ENCODE measurements at regions not wholly inside any gene's neighbourhood (a gene's known extent, or its start where the extent isn't known, plus 50 kb on each side); places are given as distances from the start of the nearest gene placed in this dataset.

- H3K27ac Mint-ChIP-seq = no peak overlapping the region
- CTCF ChIA-PET = no interaction called here
Measured at GRCh38 chr18:75937306-75937705, 509.8 kb upstream of the SMIM21 start.

DNA sequence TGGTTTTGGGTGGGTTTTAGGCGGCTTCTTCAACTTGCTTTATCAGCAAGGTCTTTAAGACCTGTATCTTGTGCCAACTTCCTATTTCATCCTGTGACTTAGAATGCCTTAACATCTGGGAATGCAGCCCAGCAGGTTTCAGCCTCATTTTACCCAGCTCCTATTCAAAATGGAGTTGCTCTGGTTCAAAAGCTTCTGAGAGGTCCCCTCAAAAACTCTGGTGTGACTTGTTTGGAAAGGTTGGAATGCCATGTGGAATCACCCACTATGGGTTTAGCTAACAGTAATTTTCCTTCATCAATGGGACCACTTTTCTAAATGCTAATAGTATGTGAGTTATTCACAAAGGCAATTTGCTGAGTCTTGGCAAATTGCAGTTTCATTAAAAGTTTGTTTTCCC, 509.4 kb upstream of the SMIM21 start:
- Mint-ChIP-seq H3K36me3 (no peaks in the 10 kb centered on the region), H3K27me3 (no peaks in the 10 kb centered on the region), H3K4me3 (no peak overlapping the region), H3K27ac (no peak overlapping the region), H3K4me1 (no peaks in the 10 kb centered on the region), H3K9me3 (no peaks in the 10 kb centered on the region)
- CTCF ChIA-PET = no interaction called here
- no peak for DNase-seq

More at GRCh38 chr18:75937306-75937705, 509.8 kb upstream of the SMIM21 start:
- DNase-seq = no peak
- H3K4me3 Mint-ChIP-seq = no peak overlapping the region
- H3K9me3 Mint-ChIP-seq = peaks cover under 1% of the 10 kb centered on the region
- H3K36me3 Mint-ChIP-seq = no peaks in the 10 kb centered on the region
- H3K27me3 Mint-ChIP-seq = no peaks in the 10 kb centered on the region
- no peaks in the 10 kb centered on the region for H3K4me1 Mint-ChIP-seq

DNA sequence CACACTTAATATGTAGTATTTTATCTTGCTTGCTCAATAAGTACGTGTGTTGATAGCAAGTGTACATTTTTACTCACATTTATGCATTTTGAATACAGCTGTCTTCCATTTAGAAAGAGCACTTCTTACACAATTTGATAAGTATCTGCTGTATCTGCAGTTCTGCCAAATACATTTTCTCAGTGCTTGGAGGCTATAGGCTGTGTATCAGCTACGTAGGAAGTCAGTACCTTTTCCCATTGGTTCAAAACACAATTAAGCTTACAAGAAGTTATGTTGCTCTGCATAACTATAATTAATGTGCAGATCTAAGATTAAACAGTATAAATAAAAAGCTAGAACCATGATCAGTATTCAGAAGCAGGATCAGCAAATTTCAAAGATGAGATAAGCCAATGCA, 503.6 kb upstream of the SMIM21 start:
- no peaks in the 10 kb centered on the region for H3K9me3 Mint-ChIP-seq
- no peak for DNase-seq
- no peaks in the 10 kb centered on the region for H3K36me3 Mint-ChIP-seq
- H3K4me3 Mint-ChIP-seq = no peak overlapping the region
- no peaks in the 10 kb centered on the region for H3K4me1 Mint-ChIP-seq
- no peak overlapping the region for H3K27ac Mint-ChIP-seq
- CTCF ChIA-PET = no interaction called here
- H3K27me3 Mint-ChIP-seq = no peaks in the 10 kb centered on the region

DNA sequence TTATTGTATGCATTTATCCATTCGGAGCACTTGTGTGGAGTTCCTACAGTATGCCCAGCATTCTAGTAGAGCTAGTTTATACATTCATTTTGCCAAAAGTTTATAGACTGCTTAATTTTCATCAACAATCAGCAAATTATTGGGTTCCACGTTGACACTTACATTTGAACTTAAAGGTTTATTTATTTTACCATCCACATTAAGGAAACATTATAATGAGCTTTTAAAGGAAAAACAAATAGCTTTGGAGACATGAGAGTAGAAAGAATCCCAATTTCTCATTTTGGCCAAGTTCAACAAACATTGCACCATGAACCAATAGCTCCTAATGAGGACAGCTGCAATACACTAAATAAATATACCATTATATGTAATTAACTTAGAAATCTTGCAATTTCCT, 501.2 kb upstream of the SMIM21 start:
- CTCF ChIA-PET = no interaction called here
- no peaks in the 10 kb centered on the region for H3K27me3 Mint-ChIP-seq
- no peaks in the 10 kb centered on the region for H3K9me3 Mint-ChIP-seq
- H3K27ac Mint-ChIP-seq = no peak overlapping the region
- no peaks in the 10 kb centered on the region for H3K4me1 Mint-ChIP-seq
- no peaks in the 10 kb centered on the region for H3K36me3 Mint-ChIP-seq
- no peak overlapping the region for H3K4me3 Mint-ChIP-seq
- DNase-seq = no peak

DNA sequence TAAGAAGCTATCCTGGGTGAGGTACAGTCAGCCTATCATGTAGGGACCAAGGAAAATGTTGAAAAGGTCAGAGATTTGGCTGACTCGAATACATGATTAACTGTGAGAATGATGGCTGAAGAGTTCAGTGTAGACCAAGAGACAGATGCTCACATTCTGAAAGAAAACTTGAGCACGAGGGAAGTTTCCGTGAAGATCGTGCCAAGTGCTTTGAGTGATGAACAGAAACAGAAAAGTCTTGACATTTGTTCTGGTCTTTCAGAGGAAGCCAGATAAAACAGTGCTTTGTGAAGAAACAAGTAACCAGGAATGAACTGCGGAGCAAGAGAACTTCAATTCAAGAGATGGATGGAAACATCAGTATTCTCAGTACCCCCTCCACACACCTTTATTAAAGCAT, 500.3 kb upstream of the SMIM21 start:
- H3K36me3 Mint-ChIP-seq = no peaks in the 10 kb centered on the region
- no peak overlapping the region for H3K27ac Mint-ChIP-seq
- H3K9me3 Mint-ChIP-seq = no peaks in the 10 kb centered on the region
- no peaks in the 10 kb centered on the region for H3K27me3 Mint-ChIP-seq
- DNase-seq = no peak
- CTCF ChIA-PET = no interaction called here
- no peaks in the 10 kb centered on the region for H3K4me1 Mint-ChIP-seq
- no peak overlapping the region for H3K4me3 Mint-ChIP-seq

DNA sequence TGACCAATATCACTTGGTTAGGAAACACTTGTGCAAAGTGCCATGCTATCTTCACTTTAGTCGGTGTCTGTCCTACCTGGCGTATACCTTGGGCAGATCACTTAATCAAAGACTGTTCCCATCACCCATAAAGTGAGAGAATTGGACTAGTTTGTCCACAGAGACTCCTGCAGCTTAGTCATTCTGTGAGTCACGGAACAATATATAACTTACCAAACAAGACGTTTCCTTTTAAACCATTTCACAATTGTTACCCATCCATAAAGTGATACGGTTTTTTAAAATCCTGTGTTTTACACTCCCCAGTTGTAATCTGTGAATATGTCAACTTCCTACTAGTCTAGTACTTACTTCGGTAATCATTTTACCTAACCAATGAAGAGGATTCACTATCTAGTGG, 499.3 kb upstream of the SMIM21 start:
- Mint-ChIP-seq H3K36me3 (no peaks in the 10 kb centered on the region), H3K27me3 (no peaks in the 10 kb centered on the region), H3K9me3 (no peaks in the 10 kb centered on the region), H3K4me1 (no peaks in the 10 kb centered on the region), H3K27ac (no peak overlapping the region), H3K4me3 (no peak overlapping the region)
- no peak for DNase-seq
- CTCF ChIA-PET = no interaction called here

- CTCF ChIA-PET = no interaction called here
- Mint-ChIP-seq H3K4me1 (no peaks in the 10 kb centered on the region), H3K4me3 (no peak overlapping the region), H3K9me3 (no peaks in the 10 kb centered on the region), H3K36me3 (no peaks in the 10 kb centered on the region), H3K27me3 (peaks cover under 1% of the 10 kb centered on the region), H3K27ac (no peak overlapping the region)
- no peak for DNase-seq
Measured at GRCh38 chr18:75923169-75923568, 495.7 kb upstream of the SMIM21 start.

DNA sequence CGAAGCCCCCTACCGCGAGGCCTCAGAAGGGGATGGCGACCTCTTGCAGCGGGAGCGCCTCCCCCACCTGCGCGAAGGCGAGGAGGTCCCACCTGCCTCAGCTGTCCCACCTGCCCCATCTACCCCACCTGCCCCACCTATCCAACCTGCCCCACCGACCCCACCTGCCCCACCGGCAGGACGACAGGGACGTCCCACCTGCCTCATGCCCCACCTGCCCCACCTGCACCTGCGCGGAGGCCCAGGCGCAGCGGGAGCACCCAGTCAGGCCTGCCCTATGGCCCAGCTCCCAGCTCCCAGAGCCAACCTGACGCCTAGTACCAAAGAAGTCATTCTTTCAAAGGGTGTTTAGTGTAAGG, 489.1 kb upstream of the SMIM21 start:
- Mint-ChIP-seq H3K4me1 (no peaks in the 10 kb centered on the region), H3K9me3 (no peaks in the 10 kb centered on the region), H3K36me3 (no peaks in the 10 kb centered on the region), H3K4me3 (no peak overlapping the region), H3K27me3 (peaks cover 28% of the 10 kb centered on the region), H3K27ac (no peak overlapping the region)
- CTCF ChIA-PET = no interaction called here
- DNase-seq = no peak

GRCh38 chr18:75915941-75916623, 488.6 kb upstream of the SMIM21 start:
- Mint-ChIP-seq H3K27ac (no peak overlapping the region), H3K4me3 (no peak overlapping the region), H3K9me3 (no peaks in the 10 kb centered on the region), H3K36me3 (no peaks in the 10 kb centered on the region), H3K27me3 (peaks cover 28% of the 10 kb centered on the region), H3K4me1 (no peaks in the 10 kb centered on the region)
- CTCF ChIA-PET = no interaction called here
- DNase-seq = no peak

DNA sequence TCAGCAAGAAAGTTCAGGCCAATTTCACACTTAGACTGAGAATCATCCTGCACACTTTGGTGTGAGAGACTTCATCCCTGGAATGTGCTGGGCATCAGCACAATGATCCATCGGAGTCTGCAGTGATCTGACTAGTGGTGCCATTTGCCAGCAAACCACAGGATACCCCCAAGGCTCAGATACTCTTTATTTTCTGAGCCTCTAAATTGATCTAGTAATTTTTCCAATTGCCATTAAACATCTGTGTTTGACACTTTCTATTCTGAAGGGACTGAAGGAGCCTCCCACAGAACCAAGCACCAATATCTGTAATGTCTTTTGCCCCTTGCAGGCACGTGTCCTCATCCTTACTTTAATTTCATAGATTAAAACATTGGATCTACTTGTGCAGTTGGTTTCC, 485.3 kb upstream of the SMIM21 start:
- Mint-ChIP-seq H3K4me1 (no peaks in the 10 kb centered on the region), H3K27me3 (peaks cover 24% of the 10 kb centered on the region), H3K36me3 (no peaks in the 10 kb centered on the region), H3K4me3 (no peak overlapping the region), H3K27ac (no peak overlapping the region), H3K9me3 (no peaks in the 10 kb centered on the region)
- CTCF ChIA-PET = no interaction called here
- DNase-seq = no peak

- CTCF ChIA-PET = no interaction called here
- Mint-ChIP-seq H3K27ac (no peak overlapping the region), H3K4me1 (no peaks in the 10 kb centered on the region), H3K4me3 (no peak overlapping the region), H3K27me3 (no peaks in the 10 kb centered on the region), H3K9me3 (peaks cover 2% of the 10 kb centered on the region), H3K36me3 (no peaks in the 10 kb centered on the region)
- DNase-seq = no peak
Measured at GRCh38 chr18:75904416-75904815, 476.9 kb upstream of the SMIM21 start.

- peaks cover 1% of the 10 kb centered on the region for H3K9me3 Mint-ChIP-seq
- CTCF ChIA-PET = no interaction called here
Measured at GRCh38 chr18:75898651-75899050, 471.1 kb upstream of the SMIM21 start.

GRCh38 chr18:75897386-75897785, 469.9 kb upstream of the SMIM21 start:
- H3K27me3 Mint-ChIP-seq = no peaks in the 10 kb centered on the region
- no peak overlapping the region for H3K4me3 Mint-ChIP-seq
- no peak for DNase-seq
- H3K27ac Mint-ChIP-seq = no peak overlapping the region
- no peaks in the 10 kb centered on the region for H3K4me1 Mint-ChIP-seq
- no peaks in the 10 kb centered on the region for H3K9me3 Mint-ChIP-seq
- CTCF ChIA-PET = no interaction called here
- no peaks in the 10 kb centered on the region for H3K36me3 Mint-ChIP-seq

More at GRCh38 chr18:75898651-75899050, 471.1 kb upstream of the SMIM21 start:
- H3K27ac Mint-ChIP-seq = no peak overlapping the region
- H3K27me3 Mint-ChIP-seq = no peaks in the 10 kb centered on the region
- H3K4me3 Mint-ChIP-seq = no peak overlapping the region
- no peak for DNase-seq
- H3K4me1 Mint-ChIP-seq = no peaks in the 10 kb centered on the region
- H3K36me3 Mint-ChIP-seq = no peaks in the 10 kb centered on the region

DNA sequence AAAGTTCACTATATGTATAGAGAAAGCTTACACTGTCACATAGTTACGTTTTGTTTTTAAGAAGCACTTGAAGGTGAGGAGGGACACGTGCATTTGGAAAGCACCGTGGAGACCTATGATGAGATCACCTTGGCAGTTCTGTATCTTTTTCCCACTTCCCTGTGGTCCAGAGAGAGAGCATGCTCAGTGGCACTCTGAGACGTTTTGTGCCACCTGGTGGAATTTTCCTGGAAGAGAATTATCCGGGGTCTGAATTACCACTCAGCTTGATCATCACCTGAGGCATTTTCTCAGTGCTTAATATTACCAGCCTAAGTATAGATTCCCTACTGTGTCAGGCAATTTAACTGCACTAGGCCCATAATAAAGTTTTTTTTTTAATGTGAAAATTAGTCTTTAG, 469.4 kb upstream of the SMIM21 start:
- H3K4me1 Mint-ChIP-seq = no peaks in the 10 kb centered on the region
- no peak for DNase-seq
- no peak overlapping the region for H3K4me3 Mint-ChIP-seq
- CTCF ChIA-PET = no interaction called here
- H3K9me3 Mint-ChIP-seq = no peaks in the 10 kb centered on the region
- peaks cover under 1% of the 10 kb centered on the region for H3K27me3 Mint-ChIP-seq
- H3K36me3 Mint-ChIP-seq = no peaks in the 10 kb centered on the region
- H3K27ac Mint-ChIP-seq = no peak overlapping the region

DNA sequence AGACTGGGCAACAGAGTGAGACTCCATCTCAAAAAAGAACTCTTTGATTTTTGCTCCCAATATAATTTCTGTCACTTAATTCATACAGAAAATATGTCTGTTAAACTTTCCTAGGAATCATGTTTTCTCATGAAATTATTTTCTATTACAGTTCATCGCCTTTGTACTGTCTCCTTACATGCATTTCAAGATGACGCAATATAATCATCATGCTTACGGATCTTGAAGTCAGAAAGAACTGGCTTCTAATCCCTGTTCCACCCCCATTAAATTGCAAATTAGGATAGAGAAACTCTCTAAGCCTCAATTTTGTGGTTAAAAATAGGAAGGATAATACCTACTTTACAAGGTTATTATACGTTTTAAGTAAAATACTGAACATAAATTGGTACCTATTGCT, 467.6 kb upstream of the SMIM21 start:
- Mint-ChIP-seq H3K36me3 (no peaks in the 10 kb centered on the region), H3K27ac (no peak overlapping the region), H3K4me3 (no peak overlapping the region), H3K4me1 (no peaks in the 10 kb centered on the region), H3K9me3 (no peaks in the 10 kb centered on the region), H3K27me3 (peaks cover 3% of the 10 kb centered on the region)
- no peak for DNase-seq
- CTCF ChIA-PET = no interaction called here

DNA sequence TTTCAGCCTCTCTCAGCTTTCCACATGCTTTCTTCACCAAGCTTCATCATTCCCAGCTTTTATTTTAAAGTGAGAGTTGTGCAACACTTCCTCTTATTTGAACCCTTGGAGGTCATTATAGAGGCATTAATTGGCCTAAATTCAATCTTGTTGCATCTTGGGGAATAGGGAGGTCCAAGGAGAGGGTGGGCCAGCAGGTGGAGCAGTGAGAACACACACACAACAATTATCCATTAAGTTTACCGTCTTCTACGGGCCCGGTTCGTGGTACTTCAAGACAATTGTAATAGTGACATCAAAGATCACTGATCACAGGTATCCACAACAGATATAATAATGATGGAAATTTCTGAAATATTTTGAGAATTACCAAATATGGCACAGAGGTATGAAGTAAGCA, 457.2 kb upstream of the SMIM21 start:
- no peak overlapping the region for H3K27ac Mint-ChIP-seq
- no peaks in the 10 kb centered on the region for H3K4me1 Mint-ChIP-seq
- H3K4me3 Mint-ChIP-seq = no peak overlapping the region
- no peaks in the 10 kb centered on the region for H3K27me3 Mint-ChIP-seq
- H3K36me3 Mint-ChIP-seq = no peaks in the 10 kb centered on the region
- DNase-seq = no peak
- H3K9me3 Mint-ChIP-seq = no peaks in the 10 kb centered on the region
- CTCF ChIA-PET = no interaction called here

All from activated naive CD4-positive, alpha-beta T cell treated with anti-CD3 and anti-CD28 coated beads, Interleukin-2, amount 10 ng/mL, durations not matched to agents 7 days and 5 days (primary cell).